ENCODE measurements at regions not wholly inside any gene's neighbourhood (a gene's known extent, or its start where the extent isn't known, plus 50 kb on each side); places are given as distances from the start of the nearest gene placed in this dataset.

GRCh38 chr3:180402471-180403073 is 199.4 kb upstream of the TTC14 start:
- TF ChIP-seq POLR2A (IDR thresholded peaks at IDR 0.05) (no peak), CTCF (IDR thresholded peaks at IDR 0.05) (no peak)
- Histone ChIP-seq H3K4me1 (no peaks in the 10 kb centered on the region), H3K4me3 (no peak overlapping the region), H3K36me3 (no peaks in the 10 kb centered on the region), H3K27ac (no peak overlapping the region), H3K9me3 (no peaks in the 10 kb centered on the region), H3K27me3 (no peaks in the 10 kb centered on the region)
- no peak for DNase-seq (ENCODE audit: low spot score in 2 of 2)
- intact Hi-C loops (cut with DNase I; ENCODE audit: low total_unique reads) = no loop called here

GRCh38 chr3:180403156-180403555 is 198.8 kb upstream of the TTC14 start:
- Histone ChIP-seq H3K36me3 (no peaks in the 10 kb centered on the region), H3K27me3 (no peaks in the 10 kb centered on the region), H3K4me3 (no peak overlapping the region), H3K4me1 (no peaks in the 10 kb centered on the region), H3K9me3 (no peaks in the 10 kb centered on the region), H3K27ac (no peak overlapping the region)
- intact Hi-C loops (cut with DNase I; ENCODE audit: low total_unique reads) = no loop called here
- TF ChIP-seq CTCF (IDR thresholded peaks at IDR 0.05) = no peak
- no peak for DNase-seq (ENCODE audit: low spot score in 2 of 2)

GRCh38 chr3:180408654-180409053 is 193.3 kb upstream of the TTC14 start:
- no peak overlapping the region for H3K4me3 ChIP-seq
- no peak for TF ChIP-seq POLR2A (IDR thresholded peaks at IDR 0.05)
- no peak for TF ChIP-seq CTCF (IDR thresholded peaks at IDR 0.05)
- TF ChIP-seq POLR2AphosphoS5 (IDR thresholded peaks at IDR 0.05) = no peak
- H3K27me3 ChIP-seq = no peaks in the 10 kb centered on the region
- no peaks in the 10 kb centered on the region for H3K9me3 ChIP-seq
- H3K4me1 ChIP-seq = no peaks in the 10 kb centered on the region
- H3K27ac ChIP-seq = no peak overlapping the region
- DNase-seq (ENCODE audit: low spot score in 2 of 2) = no peak
- no peaks in the 10 kb centered on the region for H3K36me3 ChIP-seq
- intact Hi-C loops (cut with DNase I; ENCODE audit: low total_unique reads) = no loop called here

GRCh38 chr3:180409170-180409569 is 192.8 kb upstream of the TTC14 start:
- intact Hi-C loops (cut with DNase I; ENCODE audit: low total_unique reads) = no loop called here
- no peaks in the 10 kb centered on the region for H3K27me3 ChIP-seq
- no peaks in the 10 kb centered on the region for H3K9me3 ChIP-seq
- no peak for TF ChIP-seq POLR2A (IDR thresholded peaks at IDR 0.05)
- TF ChIP-seq CTCF (IDR thresholded peaks at IDR 0.05) = no peak
- TF ChIP-seq POLR2AphosphoS5 (IDR thresholded peaks at IDR 0.05) = no peak
- H3K36me3 ChIP-seq = no peaks in the 10 kb centered on the region
- no peak overlapping the region for H3K4me3 ChIP-seq
- DNase-seq (ENCODE audit: low spot score in 2 of 2) = no peak
- no peak overlapping the region for H3K27ac ChIP-seq
- no peaks in the 10 kb centered on the region for H3K4me1 ChIP-seq

- Histone ChIP-seq H3K9me3 (no peaks in the 10 kb centered on the region), H3K36me3 (no peaks in the 10 kb centered on the region), H3K4me1 (no peaks in the 10 kb centered on the region), H3K27me3 (no peaks in the 10 kb centered on the region), H3K4me3 (no peak overlapping the region), H3K27ac (no peak overlapping the region)
- TF ChIP-seq CTCF (IDR thresholded peaks at IDR 0.05) = no peak
- no peak for TF ChIP-seq POLR2AphosphoS5 (IDR thresholded peaks at IDR 0.05)
- no peak for TF ChIP-seq POLR2A (IDR thresholded peaks at IDR 0.05)
- intact Hi-C loops (cut with DNase I; ENCODE audit: low total_unique reads) = no loop called here
- no peak for DNase-seq (ENCODE audit: low spot score in 2 of 2)
Observed at GRCh38 chr3:180409883-180410282, 192.1 kb upstream of the TTC14 start.
